GM12878 (cell line): ENCODE measurements at regions not wholly inside any gene's neighbourhood (a gene's known extent, or its start where the extent isn't known, plus 50 kb on each side); places are given as distances from the start of the nearest gene placed in this dataset.

Source experiments
- ATAC-seq: fragments of 200-7000 bp; cut with Tn5 transposase; 3 replicates; pipeline ENCODE4 v1.9.1; 2020; ENCODE audit warnings: mild to moderate bottlenecking, moderate library complexity
- BruUV-seq: library from RNA; stranded (reverse); fragments of 400-500 nt; replicated peaks from 2 replicates; lab custom pipeline; 2021; lab: Mats Ljungman, UMichigan
- CTCF ChIA-PET: fragments of 300-600 bp; sonication (Branson Sonifier 250); formaldehyde crosslinking; extraction: SDS; loops from one replicate; lab custom pipeline; 2021; ENCODE audit warnings: inconsistent platforms; lab: Yijun Ruan, JAX
- POLR2A ChIA-PET: fragments of 350-600 bp; formaldehyde crosslinking; extraction: SDS; loops from one replicate; lab custom pipeline; 2021; ENCODE audit warnings: inconsistent platforms; lab: Charles Lee
- RAD21 ChIA-PET: fragments of 300-600 bp; sonication (Branson Sonifier 250); formaldehyde crosslinking; loops from one replicate; lab custom pipeline; 2023; ENCODE audit warnings: antibody characterized with exemption; ENCODE audit not compliant: unreplicated experiment; lab: Charles Lee
- SMC1A ChIA-PET: fragments of 300-600 bp; sonication (Branson Sonifier 250); formaldehyde crosslinking; loops from one replicate; lab custom pipeline; 2023; ENCODE audit not compliant: unreplicated experiment, uncharacterized antibody; lab: Charles Lee
- DNase-seq: peaks from one replicate; pipeline ENCODE4 v3.0.0-alpha.2; 2011; ENCODE audit warnings: low read depth, low spot score
- FAIRE-seq: peaks from 3 replicates; lab custom pipeline; 2011; peaks lifted over from hg19 to GRCh38; lab: Jason Lieb, UNC
- H2AFZ ChIP-seq: 2 replicates; pipeline ENCODE4 v1.6.0; 2011; ENCODE audit warnings: low read depth, low read length, control low read depth; ENCODE audit not compliant: control insufficient read depth
- H3K27ac ChIP-seq: 2 replicates; pipeline ENCODE4 v1.5.1; 2011; ENCODE audit warnings: control low read depth; ENCODE audit not compliant: control insufficient read depth, insufficient read depth
- H3K27me3 ChIP-seq, 2 experiments: replicated peaks in 1 of 2; 2 replicates each; pipeline versions ENCODE4 v1.6.0 to v1.6.1; 2011; ENCODE audit warnings: low read length in 1 of 2; ENCODE audit not compliant: control insufficient read depth in 2 of 2, insufficient read depth in 2 of 2
- H3K36me3 ChIP-seq, 2 experiments: 2 replicates each; pipeline ENCODE4 v1.5.1; 2011; ENCODE audit warnings: low read length in 1 of 2; ENCODE audit not compliant: control insufficient read depth in 2 of 2, insufficient read depth in 2 of 2
- H3K4me1 ChIP-seq: 2 replicates; pipeline ENCODE4 v1.6.1; 2011; ENCODE audit warnings: mild to moderate bottlenecking, low read length, moderate library complexity, mixed read lengths; ENCODE audit not compliant: control insufficient read depth, insufficient read depth
- H3K4me2 ChIP-seq: 2 replicates; pipeline ENCODE4 v1.6.0; 2011; ENCODE audit warnings: control low read depth; ENCODE audit not compliant: control insufficient read depth, insufficient read depth
- H3K4me3 ChIP-seq: fragments of 200-600 bp; sonication (generic); 2 replicates; pipeline ENCODE4 v1.5.1; 2016
- H3K79me2 ChIP-seq: 2 replicates; pipeline ENCODE4 v1.6.0; 2011; ENCODE audit warnings: low read length; ENCODE audit not compliant: control insufficient read depth, insufficient read depth
- H3K9ac ChIP-seq: 2 replicates; pipeline ENCODE4 v1.8.0; 2011; ENCODE audit warnings: low read length, control low read depth, mixed read lengths; ENCODE audit not compliant: control insufficient read depth, insufficient read depth
- H3K9me3 ChIP-seq: replicated peaks from 3 replicates; pipeline ENCODE4 v1.5.1; 2011; ENCODE audit warnings: mild to moderate bottlenecking, low read length; ENCODE audit not compliant: control insufficient read depth, insufficient read depth
- H4K20me1 ChIP-seq: 2 replicates; pipeline ENCODE4 v1.6.0; 2011; ENCODE audit not compliant: control insufficient read depth, insufficient read depth
- BHLHE40 ChIP-seq, 2 experiments: fragments of 450-650 bp in 1 of 2; IDR thresholded peaks; 2 replicates each; pipeline ENCODE4 v1.6.1; 2011 to 2017; ENCODE audit warnings: low read depth in 2 of 2, borderline replicate concordance in 1 of 2, improper control_type of control experiment in 1 of 2, low read length in 1 of 2, mild to moderate bottlenecking in 1 of 2
- BRCA1 ChIP-seq: IDR thresholded peaks from 2 replicates; pipeline ENCODE4 v1.6.1; 2011; ENCODE audit warnings: low read depth, low read length, improper control_type of control experiment
- CEBPB ChIP-seq, 2 experiments: fragments of 150-350 bp in 1 of 2; IDR thresholded peaks; 2 replicates each; pipeline ENCODE4 v1.6.1; 2012 to 2014; ENCODE audit warnings: low read depth in 2 of 2, low read length in 2 of 2, borderline replicate concordance in 1 of 2, inconsistent platforms in 1 of 2
- CREM ChIP-seq: IDR thresholded peaks from 2 replicates; pipeline ENCODE4 v1.6.1; 2014; ENCODE audit warnings: antibody characterized with exemption, low read depth
- EP300 ChIP-seq, 2 experiments: fragments of 150-350 bp in 1 of 2; IDR thresholded peaks; 2 replicates each; pipeline ENCODE4 v1.6.1; 2011 to 2012; ENCODE audit warnings: low read depth in 2 of 2, low read length in 2 of 2, borderline replicate concordance in 1 of 2, improper control_type of control experiment in 1 of 2, inconsistent platforms in 1 of 2; ENCODE audit not compliant: control insufficient read depth in 1 of 2
- ETV6 ChIP-seq, 2 experiments: fragments of 450-650 bp in 1 of 2; IDR thresholded peaks in 1 of 2; conservative IDR thresholded peaks in 1 of 2; 2 replicates each; pipeline ENCODE4 v1.6.1; 2014; ENCODE audit warnings: antibody characterized with exemption in 1 of 2, borderline replicate concordance in 1 of 2, low read depth in 1 of 2, mild to moderate bottlenecking in 1 of 2, moderate library complexity in 1 of 2
- KAT2A ChIP-seq: conservative IDR thresholded peaks from 2 replicates; pipeline ENCODE4 v1.6.1; 2011; ENCODE audit warnings: low read depth, low read length; ENCODE audit not compliant: control insufficient read depth
- MEF2A ChIP-seq: IDR thresholded peaks from 2 replicates; pipeline ENCODE4 v1.6.1; 2011; ENCODE audit warnings: low read depth, mild to moderate bottlenecking, low read length, moderate library complexity; ENCODE audit not compliant: insufficient read depth
- NBN ChIP-seq: fragments of 450-650 bp; IDR thresholded peaks from 2 replicates; pipeline ENCODE4 v1.6.1; 2016
- NR2C1 ChIP-seq: fragments of 450-650 bp; IDR thresholded peaks from 2 replicates; pipeline ENCODE4 v1.6.1; 2017; ENCODE audit warnings: antibody characterized with exemption, mild to moderate bottlenecking, moderate library complexity
- REST ChIP-seq: IDR thresholded peaks from 2 replicates; pipeline ENCODE4 v1.6.1; 2012; ENCODE audit warnings: mild to moderate bottlenecking, low read depth, low read length
- SRF ChIP-seq, 2 experiments: IDR thresholded peaks; 2 replicates each; pipeline ENCODE4 v1.6.1; 2011; ENCODE audit warnings: low read depth in 2 of 2, low read length in 2 of 2, mild to moderate bottlenecking in 1 of 2, moderate library complexity in 1 of 2
- SUPT20H ChIP-seq: IDR thresholded peaks from 2 replicates; pipeline ENCODE4 v1.6.1; 2011; ENCODE audit warnings: low read depth, mild to moderate bottlenecking, low read length, moderate library complexity, borderline replicate concordance; ENCODE audit not compliant: control insufficient read depth
- ZNF384 ChIP-seq: IDR thresholded peaks from 2 replicates; pipeline ENCODE4 v1.6.1; 2012; ENCODE audit warnings: low read depth, mild to moderate bottlenecking, low read length, improper control_type of control experiment, borderline replicate concordance
- WGBS: methylation state at CpG from one replicate; pipeline ENCODE4 v1.1.6; 2016; ENCODE audit warnings: low lambda C conversion rate; ENCODE audit not compliant: insufficient replicate concordance, insufficient coverage; ENCODE audit errors: missing lambda C conversion rate; 5-methylcytosine and 5-hydroxymethylcytosine counted together
- in situ Hi-C: fragments of 300-500 bp; cut with MboI; formaldehyde crosslinking; loops from 9 replicates; pipeline ENCODE4 v1.14.3; 2018; ENCODE audit warnings: mixed read lengths
- intact Hi-C: fragments of 100-400 bp; cut with micrococcal nuclease; formaldehyde crosslinking; loops from one replicate; pipeline ENCODE4 v1.14.2; 2022; ENCODE audit not compliant: unreplicated experiment
- TF ChIP-seq, protein P1 (sequence below): fragments of 450-650 bp; IDR thresholded peaks from 2 replicates; pipeline ENCODE4 v1.6.1; 2017; ENCODE audit warnings: mild to moderate bottlenecking, moderate library complexity

GRCh38 chr17:65477600-65477999, 83.8 kb downstream of the AXIN2 start:
- DNase-seq (no peak), ATAC-seq (no peak), FAIRE-seq (no peak)
- Histone ChIP-seq H3K27me3 (no peaks in the 10 kb centered on the region; a peak in 1 of 4 replicates), H3K27ac (no peak overlapping the region), H3K4me2 (no peak overlapping the region), H2AFZ (no peak overlapping the region), H3K4me1 (no peaks in the 10 kb centered on the region), H3K36me3 (no peaks in the 10 kb centered on the region), H3K9me3 (no peaks in the 10 kb centered on the region; the same call in 2 of the 3 replicates), H4K20me1 (no peaks in the 10 kb centered on the region), H3K9ac (no peak overlapping the region), H3K4me3 (no peak overlapping the region), H3K79me2 (no peaks in the 10 kb centered on the region)
- WGBS, result 13% methylated on average over 3 of the region's 3 CpGs
- ChIA-PET SMC1A (no interaction called here), CTCF (no interaction called here), RAD21 (no interaction called here), POLR2A (no interaction called here)
- BruUV-seq, result no TSS peak
- in situ Hi-C loops, result no loop called here
- intact Hi-C loops, result no loop called here
- TF ChIP-seq CEBPB (IDR thresholded peaks at IDR 0.05; ENCODE audit: borderline replicate concordance in 1 of 2, low read depth in 2 of 2, low read length in 2 of 2) (no peak), MEF2A (no peak), KAT2A (no peak), EP300 (IDR thresholded peaks at IDR 0.05; ENCODE audit: borderline replicate concordance in 1 of 2, control insufficient read depth in 1 of 2, low read depth in 2 of 2, low read length in 2 of 2) (no peak), BHLHE40 (IDR thresholded peaks at IDR 0.05; ENCODE audit: borderline replicate concordance in 1 of 2, low read depth in 2 of 2, low read length in 1 of 2) (no peak), NBN (no peak), REST (no peak), SUPT20H (no peak), ETV6 (conservative IDR thresholded peaks at IDR 0.05 in 1 of 2, IDR thresholded peaks at IDR 0.05 in 1 of 2; ENCODE audit: borderline replicate concordance in 1 of 2, low read depth in 1 of 2) (no peak), ZNF384 (no peak), BRCA1 (no peak), NR2C1 (no peak), CREM (no peak), SRF (IDR thresholded peaks at IDR 0.05; ENCODE audit: low read depth in 2 of 2, low read length in 2 of 2) (no peak)
- TF ChIP-seq, protein P1, sequence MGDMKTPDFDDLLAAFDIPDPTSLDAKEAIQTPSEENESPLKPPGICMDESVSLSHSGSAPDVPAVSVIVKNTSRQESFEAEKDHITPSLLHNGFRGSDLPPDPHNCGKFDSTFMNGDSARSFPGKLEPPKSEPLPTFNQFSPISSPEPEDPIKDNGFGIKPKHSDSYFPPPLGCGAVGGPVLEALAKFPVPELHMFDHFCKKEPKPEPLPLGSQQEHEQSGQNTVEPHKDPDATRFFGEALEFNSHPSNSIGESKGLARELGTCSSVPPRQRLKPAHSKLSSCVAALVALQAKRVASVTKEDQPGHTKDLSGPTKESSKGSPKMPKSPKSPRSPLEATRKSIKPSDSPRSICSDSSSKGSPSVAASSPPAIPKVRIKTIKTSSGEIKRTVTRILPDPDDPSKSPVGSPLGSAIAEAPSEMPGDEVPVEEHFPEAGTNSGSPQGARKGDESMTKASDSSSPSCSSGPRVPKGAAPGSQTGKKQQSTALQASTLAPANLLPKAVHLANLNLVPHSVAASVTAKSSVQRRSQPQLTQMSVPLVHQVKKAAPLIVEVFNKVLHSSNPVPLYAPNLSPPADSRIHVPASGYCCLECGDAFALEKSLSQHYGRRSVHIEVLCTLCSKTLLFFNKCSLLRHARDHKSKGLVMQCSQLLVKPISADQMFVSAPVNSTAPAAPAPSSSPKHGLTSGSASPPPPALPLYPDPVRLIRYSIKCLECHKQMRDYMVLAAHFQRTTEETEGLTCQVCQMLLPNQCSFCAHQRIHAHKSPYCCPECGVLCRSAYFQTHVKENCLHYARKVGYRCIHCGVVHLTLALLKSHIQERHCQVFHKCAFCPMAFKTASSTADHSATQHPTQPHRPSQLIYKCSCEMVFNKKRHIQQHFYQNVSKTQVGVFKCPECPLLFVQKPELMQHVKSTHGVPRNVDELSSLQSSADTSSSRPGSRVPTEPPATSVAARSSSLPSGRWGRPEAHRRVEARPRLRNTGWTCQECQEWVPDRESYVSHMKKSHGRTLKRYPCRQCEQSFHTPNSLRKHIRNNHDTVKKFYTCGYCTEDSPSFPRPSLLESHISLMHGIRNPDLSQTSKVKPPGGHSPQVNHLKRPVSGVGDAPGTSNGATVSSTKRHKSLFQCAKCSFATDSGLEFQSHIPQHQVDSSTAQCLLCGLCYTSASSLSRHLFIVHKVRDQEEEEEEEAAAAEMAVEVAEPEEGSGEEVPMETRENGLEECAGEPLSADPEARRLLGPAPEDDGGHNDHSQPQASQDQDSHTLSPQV, result no peak
